MM.1S (cell line): ENCODE measurements at regions not wholly inside any gene's neighbourhood (a gene's known extent, or its start where the extent isn't known, plus 50 kb on each side); places are given as distances from the start of the nearest gene placed in this dataset.

ENCODE experiments used
- EZH2 ChIP-seq: fragments of 300-600 bp; sonication (generic); optimal IDR thresholded peaks from 2 replicates; pipeline ENCODE3; 2017; ENCODE audit warnings: low read depth, mild to moderate bottlenecking, antibody characterized with exemption, low read length, mixed read lengths
- TF ChIP-seq, protein P1 (sequence below): fragments of 300-600 bp; sonication (generic); IDR thresholded peaks from 2 replicates; pipeline ENCODE4 v1.5.1; 2016; ENCODE audit warnings: antibody characterized with exemption, low read length, mixed read lengths

DNA sequence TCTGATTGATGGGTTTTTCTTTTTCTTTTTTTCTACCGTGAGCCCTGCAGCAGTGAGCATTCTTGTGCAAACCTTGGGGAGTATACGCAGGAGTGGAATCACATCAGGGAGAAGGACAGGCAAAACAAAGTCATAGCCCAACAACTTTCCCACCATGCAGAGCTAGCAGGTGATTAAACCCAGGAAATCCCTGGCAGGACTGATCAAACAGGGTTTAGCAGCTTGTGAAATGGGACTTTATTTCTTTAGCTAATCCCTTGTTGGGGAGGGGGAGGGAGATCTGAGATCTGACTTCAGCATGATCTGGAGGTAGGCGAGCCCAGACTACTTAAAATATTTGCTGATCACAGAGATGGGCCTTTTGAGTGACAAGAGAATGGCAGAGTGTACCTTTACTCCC is 162.0 kb upstream of the GLRA1 start:
- TF ChIP-seq, protein P1, sequence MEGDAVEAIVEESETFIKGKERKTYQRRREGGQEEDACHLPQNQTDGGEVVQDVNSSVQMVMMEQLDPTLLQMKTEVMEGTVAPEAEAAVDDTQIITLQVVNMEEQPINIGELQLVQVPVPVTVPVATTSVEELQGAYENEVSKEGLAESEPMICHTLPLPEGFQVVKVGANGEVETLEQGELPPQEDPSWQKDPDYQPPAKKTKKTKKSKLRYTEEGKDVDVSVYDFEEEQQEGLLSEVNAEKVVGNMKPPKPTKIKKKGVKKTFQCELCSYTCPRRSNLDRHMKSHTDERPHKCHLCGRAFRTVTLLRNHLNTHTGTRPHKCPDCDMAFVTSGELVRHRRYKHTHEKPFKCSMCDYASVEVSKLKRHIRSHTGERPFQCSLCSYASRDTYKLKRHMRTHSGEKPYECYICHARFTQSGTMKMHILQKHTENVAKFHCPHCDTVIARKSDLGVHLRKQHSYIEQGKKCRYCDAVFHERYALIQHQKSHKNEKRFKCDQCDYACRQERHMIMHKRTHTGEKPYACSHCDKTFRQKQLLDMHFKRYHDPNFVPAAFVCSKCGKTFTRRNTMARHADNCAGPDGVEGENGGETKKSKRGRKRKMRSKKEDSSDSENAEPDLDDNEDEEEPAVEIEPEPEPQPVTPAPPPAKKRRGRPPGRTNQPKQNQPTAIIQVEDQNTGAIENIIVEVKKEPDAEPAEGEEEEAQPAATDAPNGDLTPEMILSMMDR = no peak
- no peak for TF ChIP-seq EZH2
